HG03469 (cell line): ENCODE measurements at regions not wholly inside any gene's neighbourhood (a gene's known extent, or its start where the extent isn't known, plus 50 kb on each side); places are given as distances from the start of the nearest gene placed in this dataset.

Experiments used
- ATAC-seq: cut with Tn5 transposase; IDR thresholded peaks from one replicate; pipeline ENCODE4 v1.9.1; 2021; ENCODE audit warnings: mild to moderate bottlenecking, moderate library complexity, moderate number of reproducible peaks; ENCODE audit not compliant: unreplicated experiment

GRCh38 chr1:192713921-192714320 is 78.0 kb downstream of the RGS13 start:
- ATAC-seq = no peak

GRCh38 chr1:192724670-192725069 is 84.2 kb upstream of the RGS2 start:
- ATAC-seq = no peak

GRCh38 chr1:192726820-192727504 is 81.9 kb upstream of the RGS2 start:
- no peak for ATAC-seq

GRCh38 chr1:192729500-192729899 is 79.3 kb upstream of the RGS2 start:
- ATAC-seq = no peak

GRCh38 chr1:192730198-192730597 is 78.6 kb upstream of the RGS2 start:
- no peak for ATAC-seq

GRCh38 chr1:192732787-192733186 is 76.1 kb upstream of the RGS2 start:
- ATAC-seq = peak; percentile 73

GRCh38 chr1:192735298-192735915 is 73.4 kb upstream of the RGS2 start:
- ATAC-seq = no peak

GRCh38 chr1:192737306-192737705 is 71.5 kb upstream of the RGS2 start:
- ATAC-seq = no peak

GRCh38 chr1:192739476-192740184 is 69.2 kb upstream of the RGS2 start:
- no peak for ATAC-seq

- ATAC-seq = no peak
Observed at GRCh38 chr1:192740214-192740613, 68.6 kb upstream of the RGS2 start.

GRCh38 chr1:192741095-192741494 is 67.7 kb upstream of the RGS2 start:
- ATAC-seq = no peak

GRCh38 chr1:192747301-192747700 is 61.5 kb upstream of the RGS2 start:
- ATAC-seq = no peak

- no peak for ATAC-seq
Observed at GRCh38 chr1:192747943-192748342, 60.9 kb upstream of the RGS2 start.

GRCh38 chr1:192749349-192749748 is 59.5 kb upstream of the RGS2 start:
- no peak for ATAC-seq

GRCh38 chr1:192751260-192751659 is 57.6 kb upstream of the RGS2 start:
- ATAC-seq = no peak

- no peak for ATAC-seq
Observed at GRCh38 chr1:192756314-192756713, 52.5 kb upstream of the RGS2 start.

GRCh38 chr1:192756847-192757246 is 52.0 kb upstream of the RGS2 start:
- no peak for ATAC-seq

GRCh38 chr1:192758492-192758891 is 50.3 kb upstream of the RGS2 start:
- ATAC-seq = no peak
